HG02588 (cell line): ENCODE measurements at regions not wholly inside any gene's neighbourhood (a gene's known extent, or its start where the extent isn't known, plus 50 kb on each side); places are given as distances from the start of the nearest gene placed in this dataset.
A peak's percentile ranks its signal among the peaks of the same experiment; 100 is the strongest.
"Not testable (repeated sequence)": the region's sequence is repeated elsewhere in the genome, so short reads cannot be mapped to it uniquely, and the experiment has no call there.

Experiments used
- ATAC-seq: cut with Tn5 transposase; IDR thresholded peaks from one replicate; pipeline ENCODE4 v1.9.1; 2021; ENCODE audit warnings: mild to moderate bottlenecking, moderate library complexity; ENCODE audit not compliant: unreplicated experiment

DNA sequence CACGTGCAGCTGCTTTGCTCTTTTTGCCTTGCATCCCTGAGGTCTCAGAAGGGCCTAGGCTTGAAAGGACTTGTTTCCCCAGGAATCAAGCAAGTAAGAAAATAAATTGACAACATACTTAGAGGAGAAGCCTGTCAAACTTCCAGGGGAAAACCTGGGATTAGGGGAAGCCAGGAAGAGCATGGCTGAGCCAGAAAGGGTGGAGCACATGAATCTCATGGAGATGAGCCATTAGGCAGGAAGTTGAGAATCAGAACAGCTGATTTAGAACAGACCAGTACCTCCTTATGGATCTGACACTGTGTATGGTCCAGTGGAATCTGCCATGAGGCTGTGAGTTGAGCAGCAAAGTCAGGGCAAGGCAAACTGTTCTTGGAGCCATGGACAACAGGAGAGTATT lies 511.0 kb downstream of the RPIA start:
- not testable (repeated sequence) for ATAC-seq

DNA sequence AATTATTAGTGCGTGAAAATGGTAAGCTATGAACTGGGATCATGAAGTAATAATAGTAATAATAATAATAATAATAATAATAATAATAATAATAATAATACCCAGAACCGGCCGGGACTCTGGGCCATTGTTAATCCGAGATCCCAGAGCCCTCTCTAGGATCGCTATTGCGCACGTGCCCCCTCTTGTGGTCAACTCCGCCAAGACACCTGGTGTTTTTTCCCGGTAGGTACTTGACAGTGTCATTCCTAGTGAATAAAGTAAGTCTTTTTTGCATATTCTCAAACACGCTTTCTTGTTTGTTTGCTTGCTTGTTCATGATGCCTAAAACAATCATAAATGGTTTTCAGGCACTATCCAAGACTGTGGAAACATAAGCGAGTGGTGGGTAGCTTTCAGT lies 513.7 kb downstream of the RPIA start:
- not testable (repeated sequence) for ATAC-seq

DNA sequence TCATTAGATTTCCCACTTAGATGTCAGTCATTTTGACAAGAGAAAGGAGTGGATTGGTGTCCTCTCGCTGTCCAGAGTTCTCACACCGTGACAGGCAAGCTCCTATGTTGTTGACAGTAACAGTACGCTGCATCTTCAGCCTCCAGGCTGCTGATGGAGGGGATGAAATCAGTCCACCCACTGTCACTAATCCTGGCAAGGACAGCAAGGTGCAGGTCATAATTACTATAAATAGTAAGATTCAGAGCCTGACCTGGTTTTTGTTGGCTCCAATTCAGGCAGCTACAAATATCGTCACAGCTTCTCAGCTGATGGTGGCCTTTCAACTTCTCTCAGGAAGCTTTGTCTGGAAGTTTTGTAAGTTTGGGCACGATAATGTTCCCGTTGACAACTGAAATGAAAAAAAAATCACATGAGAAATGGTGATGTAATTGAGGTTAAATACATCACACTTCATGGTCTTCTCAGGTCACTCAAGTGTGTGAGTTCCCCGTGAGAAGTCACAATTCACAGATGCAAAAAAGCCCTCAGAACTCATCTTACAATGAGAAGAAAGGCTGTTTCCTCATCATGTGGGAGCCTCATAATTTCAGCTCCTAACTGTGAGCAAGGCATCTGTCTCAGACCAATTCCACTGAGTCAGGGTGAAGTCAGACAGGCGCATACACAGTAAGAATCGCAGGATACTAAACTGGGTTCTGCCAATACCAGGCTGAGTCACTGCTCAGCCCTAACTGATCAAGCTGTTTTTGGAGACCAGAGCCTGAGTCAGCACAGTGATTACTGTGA lies 516.9 kb downstream of the RPIA start:
- ATAC-seq, result not testable (repeated sequence)

DNA sequence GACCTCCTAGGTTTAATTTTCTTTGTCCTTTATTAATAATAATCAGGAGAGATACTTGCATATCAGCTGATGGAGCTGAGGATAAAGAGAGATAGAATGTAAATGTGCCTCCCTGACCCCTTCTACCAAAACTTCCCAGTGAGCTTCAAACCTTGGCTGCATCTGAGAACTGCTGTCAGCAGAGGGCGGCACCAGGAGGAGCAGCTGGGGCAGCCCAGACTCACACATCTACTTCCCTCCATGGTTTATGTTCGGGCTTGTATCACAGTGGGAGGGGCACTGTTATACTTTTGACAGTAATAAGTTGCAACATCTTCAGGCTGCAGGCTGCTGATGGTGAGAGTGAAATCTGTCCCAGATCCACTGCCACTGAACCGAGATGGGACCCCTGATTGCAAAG lies 521.7 kb downstream of the RPIA start:
- ATAC-seq, result peak; percentile 62

DNA sequence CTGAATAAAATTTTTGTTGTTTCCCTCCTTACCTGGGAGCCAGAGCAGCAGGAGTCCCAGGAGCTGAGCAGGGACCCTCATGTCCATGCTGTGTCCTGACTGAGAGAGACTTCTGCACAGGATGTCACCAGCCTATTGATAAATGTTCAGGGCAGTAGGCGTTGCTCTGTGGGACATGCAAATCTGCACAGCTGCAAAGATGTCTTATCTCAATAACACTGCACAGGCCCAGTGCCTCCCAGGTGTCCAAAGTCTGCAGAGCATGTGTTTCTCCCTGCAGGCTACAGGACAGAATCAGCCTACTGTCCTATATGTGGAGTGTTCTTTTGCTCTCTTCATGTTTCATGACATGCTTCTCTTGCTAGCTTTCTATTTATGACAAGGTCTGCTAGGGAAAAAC lies 522.3 kb downstream of the RPIA start:
- ATAC-seq, result not testable (repeated sequence)

DNA sequence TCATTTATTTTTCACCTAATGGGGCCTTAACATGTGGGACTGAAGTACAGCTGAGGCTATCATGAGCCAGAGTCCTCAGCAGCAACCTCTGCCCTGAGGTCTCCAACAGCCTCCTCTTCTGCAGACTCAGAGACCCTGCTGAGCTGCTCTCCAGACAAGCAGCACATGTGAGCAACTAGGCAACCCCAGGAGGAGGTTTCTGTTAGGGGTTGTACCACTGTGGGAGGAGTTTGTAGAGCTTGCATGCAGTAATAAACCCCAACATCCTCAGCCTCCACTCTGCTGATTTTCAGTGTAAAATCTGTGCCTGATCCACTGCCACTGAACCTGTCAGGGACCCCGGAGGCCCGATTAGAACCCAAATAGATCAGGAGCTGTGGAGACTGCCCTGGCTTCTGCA lies 530.0 kb downstream of the RPIA start:
- not testable (repeated sequence) for ATAC-seq

DNA sequence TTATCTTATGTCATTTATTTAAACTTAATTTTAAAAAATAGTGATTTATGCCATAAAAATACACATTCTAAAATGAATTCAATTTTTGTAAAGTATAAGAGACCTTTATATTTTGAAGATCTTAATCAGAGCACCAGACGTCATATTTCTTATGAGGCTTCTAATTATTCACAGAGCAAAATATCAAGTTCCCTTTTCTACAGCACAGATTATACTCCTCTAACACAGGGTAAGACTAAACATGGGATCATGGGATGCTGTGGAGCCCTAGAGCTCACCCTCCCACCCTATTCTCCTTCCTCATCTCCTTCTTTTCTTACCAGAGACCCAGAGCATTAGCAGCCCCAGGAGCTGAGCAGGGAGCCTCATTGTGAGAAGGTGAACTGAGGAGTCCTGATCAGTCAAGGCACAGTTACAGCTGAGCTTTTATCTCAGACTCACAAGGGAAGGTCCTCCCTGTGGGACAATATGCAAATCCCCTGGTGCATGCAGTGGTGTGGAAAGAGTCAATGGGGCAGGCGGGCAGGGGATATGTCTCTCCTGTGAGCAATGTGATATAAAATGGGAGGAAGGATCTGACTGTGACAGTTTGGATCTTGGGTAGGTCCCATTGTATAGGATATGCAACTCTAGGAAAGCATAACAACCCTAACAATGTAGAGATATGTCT lies 530.7 kb downstream of the RPIA start:
- ATAC-seq, result not testable (repeated sequence)

DNA sequence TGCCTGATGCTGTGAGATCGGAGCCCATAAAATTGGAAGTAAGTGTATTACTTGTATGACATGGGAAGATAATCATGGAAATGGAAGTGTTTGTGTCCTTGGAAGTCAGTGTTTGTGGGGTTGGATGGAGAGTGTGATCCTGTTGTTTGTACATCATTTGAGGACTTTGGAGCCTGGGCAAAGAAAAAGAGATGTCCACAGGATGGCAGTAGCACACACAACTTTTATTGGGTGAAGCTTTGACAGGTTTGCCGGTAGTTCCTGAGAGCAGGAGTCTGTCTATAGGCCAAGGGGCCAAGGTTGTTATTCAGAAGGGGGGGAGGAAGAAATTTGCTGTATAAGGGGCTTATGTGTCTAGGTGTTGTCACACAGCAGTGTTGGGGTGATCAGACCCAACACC lies 533.3 kb downstream of the RPIA start:
- not testable (repeated sequence) for ATAC-seq

DNA sequence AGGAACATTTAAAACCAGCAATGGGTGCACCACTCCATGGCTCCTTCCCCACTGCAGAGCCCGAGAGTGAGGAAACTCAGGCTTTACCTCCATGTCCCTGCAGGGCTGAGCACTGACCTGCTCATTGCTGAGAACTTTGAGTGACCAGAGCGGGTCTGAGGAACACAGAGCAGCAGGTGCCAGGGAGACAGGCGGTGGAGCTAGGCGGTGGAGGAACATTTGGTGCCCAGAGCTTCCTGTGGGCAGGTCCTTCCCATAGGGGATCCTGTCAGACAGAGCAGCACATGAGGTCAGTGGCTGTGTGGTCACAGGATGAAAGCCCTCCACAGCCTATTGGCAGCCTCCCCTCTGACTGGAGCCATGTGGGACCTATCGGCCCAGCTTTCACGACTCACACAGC lies 538.5 kb downstream of the RPIA start:
- ATAC-seq, result not testable (repeated sequence)

DNA sequence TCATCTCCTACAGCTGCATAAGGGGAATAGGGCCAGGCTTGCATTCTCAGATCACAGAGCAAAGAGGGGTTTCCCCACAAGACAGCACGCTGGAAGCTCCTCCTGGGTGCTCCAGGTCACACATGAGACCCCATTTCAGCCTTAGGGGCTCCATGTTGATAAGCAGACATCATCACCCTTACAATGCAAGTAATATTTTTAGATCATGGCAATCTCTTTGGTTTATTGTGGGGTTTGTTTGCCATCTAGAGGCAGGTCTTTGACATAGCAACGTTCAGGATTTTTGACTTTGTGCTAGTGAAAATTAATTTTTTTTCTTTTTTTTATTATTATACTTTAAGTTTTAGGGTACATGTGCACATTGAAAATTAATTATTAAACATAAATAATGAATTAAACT lies 539.8 kb downstream of the RPIA start:
- ATAC-seq, result not testable (repeated sequence)

DNA sequence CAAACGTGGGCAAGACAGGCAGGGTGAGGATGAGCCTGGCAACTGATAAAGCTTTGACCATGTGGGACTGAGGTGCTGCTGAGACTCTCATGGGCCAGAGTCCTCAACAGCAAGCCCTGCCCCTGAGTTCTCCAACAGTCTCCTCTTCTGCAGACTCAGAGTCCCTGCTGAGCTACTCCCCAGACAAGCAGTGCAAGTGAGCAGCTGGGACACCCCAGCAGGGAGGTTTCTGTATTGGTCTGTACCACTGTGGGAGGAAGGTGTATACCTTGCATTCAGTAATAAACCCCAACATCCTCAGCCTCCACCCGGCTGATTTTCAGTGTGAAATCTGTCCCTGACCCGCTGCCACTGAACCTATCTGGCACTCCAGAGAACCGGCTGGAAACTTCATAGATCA lies 542.5 kb downstream of the RPIA start:
- not testable (repeated sequence) for ATAC-seq

DNA sequence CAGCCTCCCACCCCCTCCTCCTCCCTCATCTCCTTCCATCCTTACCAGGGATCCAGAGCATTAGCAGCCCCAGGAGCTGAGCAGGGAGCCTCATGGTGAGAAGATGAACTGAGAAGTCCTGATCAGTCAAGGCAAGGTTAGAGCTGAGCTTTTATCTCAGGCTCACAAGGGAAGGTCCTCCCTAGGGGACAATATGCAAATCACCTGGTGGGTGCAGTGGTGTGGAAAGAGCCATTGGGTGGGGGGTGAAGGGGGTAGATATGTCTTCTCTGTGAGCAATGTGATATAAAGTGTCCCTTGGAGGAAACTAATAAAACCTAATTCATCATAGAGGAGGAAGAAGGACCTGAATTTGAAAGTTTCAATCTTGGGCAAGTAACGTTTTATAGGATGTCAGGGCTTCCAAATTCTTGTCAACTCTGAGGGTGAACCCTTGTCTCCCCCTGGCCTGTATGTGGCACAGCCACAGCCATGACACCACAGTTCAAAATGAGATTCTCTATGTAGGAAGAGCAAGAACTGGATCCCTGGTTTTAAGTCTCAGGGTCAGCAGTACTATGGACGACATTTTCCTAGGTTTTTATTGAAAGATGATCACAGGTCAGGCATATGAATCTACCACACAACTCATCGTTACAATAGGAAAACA lies 543.5 kb downstream of the RPIA start:
- not testable (repeated sequence) for ATAC-seq

DNA sequence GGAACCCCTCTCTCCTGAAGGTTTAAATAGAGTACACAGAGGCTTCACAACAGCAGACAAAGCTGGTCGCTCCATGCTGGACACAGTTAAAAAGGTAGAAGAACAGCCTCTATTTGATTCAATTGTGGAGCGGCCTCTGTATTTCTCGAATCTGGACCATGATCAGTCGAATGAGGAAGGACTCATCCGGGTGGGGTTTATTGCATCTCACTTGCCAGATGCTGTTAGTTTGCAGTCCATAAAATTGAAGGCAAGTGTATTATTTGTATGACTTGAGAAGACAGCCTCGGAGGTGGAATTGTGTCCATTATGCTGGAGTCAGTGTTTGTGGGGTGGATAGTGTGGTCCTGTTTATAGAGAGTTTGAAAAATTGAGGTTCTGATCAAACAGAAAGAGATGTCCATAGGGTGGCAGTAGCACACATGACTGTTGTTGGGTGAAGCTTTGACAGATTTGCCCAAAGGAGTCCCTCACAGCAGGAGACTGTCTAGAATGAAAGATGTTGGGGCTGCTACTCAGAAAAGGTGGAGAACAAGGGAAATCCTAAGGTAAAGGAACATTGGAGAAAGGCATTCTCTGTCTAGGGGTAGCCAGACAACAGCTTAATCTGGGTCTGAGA lies 545.5 kb downstream of the RPIA start:
- ATAC-seq, result not testable (repeated sequence)

DNA sequence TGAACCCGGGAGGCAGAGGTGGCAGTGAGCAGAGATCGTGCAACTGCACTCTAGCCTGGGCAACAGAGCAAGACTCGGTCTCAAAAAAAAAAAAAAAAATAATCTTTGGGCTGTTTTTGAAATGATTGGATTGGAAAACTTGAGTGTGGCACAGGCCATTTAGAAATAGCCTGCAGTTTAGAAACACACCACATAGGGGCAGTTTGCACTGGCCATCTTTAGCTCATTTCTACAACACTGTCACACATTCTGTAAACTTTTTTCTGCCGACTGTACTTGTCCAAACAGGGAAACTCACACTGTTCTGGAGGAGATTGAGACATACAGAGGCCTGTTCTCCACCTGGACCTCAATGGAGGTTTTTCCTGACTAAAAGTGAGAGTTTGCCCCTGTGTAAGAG lies 546.3 kb downstream of the RPIA start:
- not testable (repeated sequence) for ATAC-seq

DNA sequence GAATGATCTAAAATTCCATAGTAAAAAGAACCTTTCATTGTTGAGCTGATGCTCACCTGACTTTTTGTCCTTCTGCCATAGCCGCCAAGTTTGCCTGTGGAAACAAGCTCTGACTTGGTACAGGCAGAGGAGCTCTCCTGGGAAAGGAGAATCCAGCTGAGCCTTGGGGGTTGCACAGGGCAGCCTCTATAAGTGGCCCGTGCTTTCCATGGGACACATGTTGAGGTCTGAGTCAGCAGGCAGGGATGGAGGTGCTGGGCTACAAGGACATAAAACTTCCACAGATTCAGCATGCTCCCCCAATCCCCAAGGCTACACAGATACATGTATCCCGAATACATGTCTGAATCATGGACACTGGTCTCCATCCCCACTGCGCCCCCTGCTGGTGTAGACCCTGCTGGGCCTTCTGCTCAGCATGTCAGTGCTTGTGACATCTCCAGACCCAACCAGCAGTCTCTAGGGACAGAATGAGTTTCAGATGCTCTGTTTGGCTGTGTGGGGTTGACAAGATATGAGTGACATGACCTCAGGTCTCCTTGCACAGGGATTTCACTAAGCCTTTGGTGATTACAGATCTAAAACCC lies 551.7 kb downstream of the RPIA start:
- peak; percentile 89 for ATAC-seq

DNA sequence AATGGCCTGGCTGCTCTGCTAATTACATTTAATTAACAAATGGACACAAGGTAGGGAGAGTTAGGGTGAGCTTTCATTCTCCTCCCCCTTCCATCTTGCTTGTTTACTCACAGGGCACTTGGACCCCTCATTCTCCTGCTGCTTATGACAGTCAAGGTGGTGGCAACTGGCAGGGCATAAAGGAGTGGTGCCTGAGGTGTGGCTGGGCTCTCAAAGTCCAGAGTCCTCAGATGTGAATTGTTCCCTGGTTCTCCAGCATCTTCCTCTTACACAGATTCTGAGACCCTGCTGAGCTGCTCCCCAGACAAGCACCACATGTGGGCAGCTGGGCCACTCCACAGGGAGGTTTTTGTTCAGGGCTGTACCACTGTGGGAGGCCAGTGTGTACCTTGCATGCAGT lies 552.9 kb downstream of the RPIA start:
- ATAC-seq, result not testable (repeated sequence)

DNA sequence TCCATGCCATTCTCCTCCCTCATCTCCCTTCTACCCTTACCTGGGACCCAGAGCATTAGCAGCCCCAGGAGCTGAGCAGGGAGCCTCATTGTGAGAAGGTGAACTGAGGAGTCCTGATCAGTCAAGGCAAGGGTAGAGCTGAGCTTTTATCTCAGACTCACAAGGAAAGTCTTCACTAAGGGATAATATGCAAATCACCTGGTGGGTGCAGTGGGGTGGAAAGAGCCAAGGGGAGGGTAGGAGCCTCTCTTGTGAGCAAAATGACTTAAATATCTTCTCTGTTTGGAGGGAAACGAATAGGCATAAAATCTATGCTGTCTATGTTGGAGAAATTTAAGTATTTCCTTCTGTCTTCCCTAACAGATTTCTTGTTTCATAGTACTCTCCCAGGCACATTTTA lies 554.0 kb downstream of the RPIA start:
- not testable (repeated sequence) for ATAC-seq

DNA sequence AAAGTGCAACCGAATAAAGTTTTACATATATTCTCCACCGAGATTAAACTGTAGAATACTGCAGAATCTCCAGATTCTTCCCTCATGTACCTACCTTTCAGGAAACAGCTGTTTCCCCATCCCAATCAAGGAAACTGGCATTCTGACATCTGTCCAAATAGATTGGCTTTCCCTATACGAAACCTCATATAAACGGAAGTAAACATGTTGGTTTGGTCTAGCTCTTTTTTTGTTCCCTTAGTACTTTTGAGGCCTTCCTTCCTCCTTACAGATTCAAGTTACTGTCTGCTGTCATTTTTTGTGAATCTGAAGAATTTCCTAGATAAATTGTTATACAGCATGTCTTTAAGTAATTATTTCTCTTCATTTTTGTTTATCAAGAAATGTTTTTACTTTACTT lies 554.6 kb downstream of the RPIA start:
- ATAC-seq, result not testable (repeated sequence)

DNA sequence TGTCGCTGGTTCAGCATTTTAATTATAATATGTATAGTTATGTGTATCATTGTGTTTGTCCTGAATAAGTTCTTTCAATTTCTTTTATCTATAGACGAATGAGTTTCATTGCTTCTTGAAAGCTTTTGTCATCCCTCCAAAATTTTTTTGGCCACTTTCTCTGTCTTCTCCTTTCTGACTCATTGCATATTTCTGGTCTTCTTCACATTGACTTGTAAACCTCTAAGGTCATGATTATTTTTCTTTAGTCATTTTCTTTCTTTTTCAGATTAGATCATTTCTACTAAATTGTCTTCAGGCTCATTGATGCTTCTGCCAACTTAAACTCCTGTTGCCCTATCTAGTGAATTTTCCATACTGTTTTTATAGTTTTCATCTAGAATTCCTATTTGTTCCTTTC lies 555.1 kb downstream of the RPIA start:
- not testable (repeated sequence) for ATAC-seq

DNA sequence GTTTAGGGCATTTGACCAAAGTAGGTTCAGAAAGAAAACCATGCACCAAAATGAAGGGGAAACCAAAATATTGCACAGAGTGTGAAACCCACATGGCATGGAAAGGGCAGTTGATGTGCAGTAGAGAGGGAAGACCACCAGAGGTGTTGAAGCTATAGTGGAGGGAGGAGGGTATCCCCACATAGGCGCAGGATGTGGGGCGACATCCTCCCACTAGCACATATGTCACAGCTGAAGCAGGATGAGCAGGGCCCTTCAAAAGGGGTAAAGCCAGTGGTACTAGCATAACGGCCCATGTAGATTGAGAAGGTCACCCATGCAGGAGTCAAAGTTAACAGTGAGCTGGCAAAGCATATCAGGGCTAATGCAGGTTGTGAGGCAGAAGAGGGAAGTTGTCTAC lies 563.5 kb downstream of the RPIA start:
- ATAC-seq, result not testable (repeated sequence)

DNA sequence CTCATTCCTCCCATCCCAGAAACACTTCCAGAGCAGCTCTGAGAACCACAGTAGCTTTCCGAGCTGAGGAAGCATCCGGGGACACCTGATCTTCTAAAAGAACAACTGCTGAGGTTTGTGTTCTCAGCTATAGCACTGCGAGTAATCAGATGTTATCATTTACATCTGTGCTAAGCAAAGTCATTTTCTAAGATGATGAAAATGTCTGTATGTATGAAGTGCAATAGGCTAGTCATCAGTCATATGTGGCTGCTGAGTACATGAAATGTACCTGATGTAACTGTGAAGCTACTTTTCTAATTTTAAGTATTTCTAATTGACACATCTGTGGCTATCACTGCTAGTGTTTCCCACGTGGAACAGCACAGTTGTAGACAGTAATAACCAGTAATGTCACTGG lies 582.0 kb downstream of the RPIA start:
- ATAC-seq, result not testable (repeated sequence)
